Heart left ventricle (tissue), 13 donors: ENCODE measurements at regions not wholly inside any gene's neighbourhood (a gene's known extent, or its start where the extent isn't known, plus 50 kb on each side); places are given as distances from the start of the nearest gene placed in this dataset.

Experiments
- POLR2A ChIP-seq, 2 donors: fragments of 450-650 bp; IDR thresholded peaks; one replicate each; pipeline ENCODE4 v1.6.1; 2017; ENCODE audit warnings: antibody characterized with exemption in 2 of 2, mild to moderate bottlenecking in 2 of 2, moderate library complexity in 2 of 2
- TF ChIP-seq, protein P1 (sequence below), 12 donors: fragments of 200-600 bp; sonication (generic) in 4 of 12; IDR thresholded peaks; one replicate each; pipeline versions ENCODE4 v1.5.0 to v1.8.0; 2018 to 2022; ENCODE audit warnings: antibody characterized with exemption in 12 of 12, mild to moderate bottlenecking in 5 of 12
- donor health status: ischemic (EF 13 %, LVEDD 7.1; RV severe dilation, severe dysfunction).
- donor health status: DM: no; HTN: yes; CAD: no.
- donor health status: DM: no; HTN: no; CAD: no.
- donor health status: ischemic (EF 25% LVEDD 6.9; RV normal size, moderate dysfunction).
- donor health status: ischemic (EF 25% LVEDD 5.7; RV mildly dilated, moderate dysfunction).
- donor health status: ischemic (EF 35%, LVEDD 5.7; RV mildly dilated, moderate dysfunction).
- donor health status: nonischemic (EF 11% LVEDD 7.7; RV severe dilation, severe dysfunction).
- donor health status: DM: yes; HTN: yes; CAD: no.
- donor health status: PGD.
- donor health status: ischemic (EF 29% LVEDD 5.4; RV normal size, mild dysfunction).
- donor health status: nonischemic (EF 23%, LVEDD 6.1; RV moderate dilation, normal function).

DNA sequence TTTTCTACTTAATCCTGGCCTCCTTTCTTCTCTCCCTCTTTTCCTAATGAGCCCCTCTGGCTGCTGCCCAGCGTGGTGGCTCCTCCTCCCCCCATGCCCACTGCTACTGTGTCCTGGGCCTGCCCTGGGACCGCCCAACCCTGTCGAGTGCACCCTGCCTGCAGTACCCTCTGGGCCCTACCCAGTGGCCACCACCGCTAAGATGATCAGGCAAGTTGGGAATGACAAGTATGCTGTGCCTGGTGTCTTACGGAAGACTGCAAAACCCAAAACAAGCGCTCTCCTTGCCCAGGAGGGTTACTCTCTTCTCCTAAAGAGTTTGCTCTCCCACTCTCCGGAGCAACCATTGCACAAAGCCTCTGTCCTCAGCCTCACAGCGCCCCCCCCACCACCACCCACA is 273.7 kb downstream of the SYK start:
- TF ChIP-seq, protein P1, sequence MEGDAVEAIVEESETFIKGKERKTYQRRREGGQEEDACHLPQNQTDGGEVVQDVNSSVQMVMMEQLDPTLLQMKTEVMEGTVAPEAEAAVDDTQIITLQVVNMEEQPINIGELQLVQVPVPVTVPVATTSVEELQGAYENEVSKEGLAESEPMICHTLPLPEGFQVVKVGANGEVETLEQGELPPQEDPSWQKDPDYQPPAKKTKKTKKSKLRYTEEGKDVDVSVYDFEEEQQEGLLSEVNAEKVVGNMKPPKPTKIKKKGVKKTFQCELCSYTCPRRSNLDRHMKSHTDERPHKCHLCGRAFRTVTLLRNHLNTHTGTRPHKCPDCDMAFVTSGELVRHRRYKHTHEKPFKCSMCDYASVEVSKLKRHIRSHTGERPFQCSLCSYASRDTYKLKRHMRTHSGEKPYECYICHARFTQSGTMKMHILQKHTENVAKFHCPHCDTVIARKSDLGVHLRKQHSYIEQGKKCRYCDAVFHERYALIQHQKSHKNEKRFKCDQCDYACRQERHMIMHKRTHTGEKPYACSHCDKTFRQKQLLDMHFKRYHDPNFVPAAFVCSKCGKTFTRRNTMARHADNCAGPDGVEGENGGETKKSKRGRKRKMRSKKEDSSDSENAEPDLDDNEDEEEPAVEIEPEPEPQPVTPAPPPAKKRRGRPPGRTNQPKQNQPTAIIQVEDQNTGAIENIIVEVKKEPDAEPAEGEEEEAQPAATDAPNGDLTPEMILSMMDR (IDR thresholded peaks at IDR 0.05): no peak
- TF ChIP-seq POLR2A (IDR thresholded peaks at IDR 0.05): no peak
